HL-60 (cell line): ENCODE measurements at regions not wholly inside any gene's neighbourhood (a gene's known extent, or its start where the extent isn't known, plus 50 kb on each side); places are given as distances from the start of the nearest gene placed in this dataset.

ENCODE experiments used
- CTCF ChIP-seq: IDR thresholded peaks from one replicate; pipeline ENCODE4 v1.5.1; 2011; ENCODE audit warnings: low read length, control low read depth, inconsistent platforms; ENCODE audit not compliant: insufficient read depth
- GABPA ChIP-seq: IDR thresholded peaks from 2 replicates; pipeline ENCODE4 v1.6.1; 2012; ENCODE audit warnings: low read depth
- POLR2AphosphoS5 ChIP-seq: IDR thresholded peaks from 2 replicates; pipeline ENCODE4 v1.6.1; 2012; ENCODE audit warnings: low read depth
- SPI1 ChIP-seq: IDR thresholded peaks from 2 replicates; pipeline ENCODE4 v1.6.1; 2012; ENCODE audit warnings: low read depth, mild to moderate bottlenecking, borderline replicate concordance
- TF ChIP-seq, protein P1 (sequence below): IDR thresholded peaks from 2 replicates; pipeline ENCODE4 v1.6.1; 2012; ENCODE audit warnings: low read depth; ENCODE audit not compliant: insufficient replicate concordance

DNA sequence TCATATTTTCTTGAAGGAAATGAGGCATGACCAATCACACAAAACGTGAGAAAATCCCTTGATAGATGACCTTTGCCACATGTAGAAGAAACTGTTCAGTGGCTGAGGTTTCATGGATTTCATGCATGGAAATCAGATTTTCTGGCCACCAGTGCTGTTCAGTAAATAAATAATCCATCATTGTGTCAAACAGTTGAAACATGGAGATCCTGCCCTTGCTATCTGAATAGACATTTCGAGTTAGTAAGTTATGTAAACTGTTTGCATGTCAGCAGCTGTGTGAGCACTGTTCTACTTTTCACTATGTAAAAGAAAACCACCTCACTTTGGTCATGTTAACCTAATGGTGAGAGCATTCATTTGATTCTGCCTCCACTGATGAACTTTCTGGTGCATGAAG, 793.9 kb upstream of the EPHA7 start:
- no peak for TF ChIP-seq CTCF
- no peak for TF ChIP-seq POLR2AphosphoS5
- TF ChIP-seq, protein P1, sequence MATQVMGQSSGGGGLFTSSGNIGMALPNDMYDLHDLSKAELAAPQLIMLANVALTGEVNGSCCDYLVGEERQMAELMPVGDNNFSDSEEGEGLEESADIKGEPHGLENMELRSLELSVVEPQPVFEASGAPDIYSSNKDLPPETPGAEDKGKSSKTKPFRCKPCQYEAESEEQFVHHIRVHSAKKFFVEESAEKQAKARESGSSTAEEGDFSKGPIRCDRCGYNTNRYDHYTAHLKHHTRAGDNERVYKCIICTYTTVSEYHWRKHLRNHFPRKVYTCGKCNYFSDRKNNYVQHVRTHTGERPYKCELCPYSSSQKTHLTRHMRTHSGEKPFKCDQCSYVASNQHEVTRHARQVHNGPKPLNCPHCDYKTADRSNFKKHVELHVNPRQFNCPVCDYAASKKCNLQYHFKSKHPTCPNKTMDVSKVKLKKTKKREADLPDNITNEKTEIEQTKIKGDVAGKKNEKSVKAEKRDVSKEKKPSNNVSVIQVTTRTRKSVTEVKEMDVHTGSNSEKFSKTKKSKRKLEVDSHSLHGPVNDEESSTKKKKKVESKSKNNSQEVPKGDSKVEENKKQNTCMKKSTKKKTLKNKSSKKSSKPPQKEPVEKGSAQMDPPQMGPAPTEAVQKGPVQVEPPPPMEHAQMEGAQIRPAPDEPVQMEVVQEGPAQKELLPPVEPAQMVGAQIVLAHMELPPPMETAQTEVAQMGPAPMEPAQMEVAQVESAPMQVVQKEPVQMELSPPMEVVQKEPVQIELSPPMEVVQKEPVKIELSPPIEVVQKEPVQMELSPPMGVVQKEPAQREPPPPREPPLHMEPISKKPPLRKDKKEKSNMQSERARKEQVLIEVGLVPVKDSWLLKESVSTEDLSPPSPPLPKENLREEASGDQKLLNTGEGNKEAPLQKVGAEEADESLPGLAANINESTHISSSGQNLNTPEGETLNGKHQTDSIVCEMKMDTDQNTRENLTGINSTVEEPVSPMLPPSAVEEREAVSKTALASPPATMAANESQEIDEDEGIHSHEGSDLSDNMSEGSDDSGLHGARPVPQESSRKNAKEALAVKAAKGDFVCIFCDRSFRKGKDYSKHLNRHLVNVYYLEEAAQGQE = no peak
- TF ChIP-seq SPI1 = no peak
- TF ChIP-seq GABPA = no peak
